ENCODE measurements at regions not wholly inside any gene's neighbourhood (a gene's known extent, or its start where the extent isn't known, plus 50 kb on each side); places are given as distances from the start of the nearest gene placed in this dataset.

DNA sequence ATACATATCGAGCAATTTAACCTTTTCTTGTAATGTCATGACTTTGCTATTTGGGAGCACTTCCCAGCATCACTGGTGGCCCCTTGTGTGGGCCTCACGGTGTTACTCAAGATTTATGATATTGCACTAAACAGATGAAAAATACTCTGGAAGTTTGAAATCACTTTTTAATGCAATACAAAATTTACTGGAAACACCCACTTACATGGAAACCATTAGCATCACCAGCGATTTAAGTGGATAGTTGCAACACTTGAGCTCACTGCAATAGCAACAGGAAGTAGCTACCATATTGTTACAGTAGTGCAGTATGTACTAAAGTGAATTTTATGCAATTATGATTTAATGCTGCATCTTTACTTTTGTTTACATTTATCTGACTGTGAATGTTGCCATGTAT, 184.4 kb downstream of the MDFIC start:
- DNase-seq (ENCODE audit: insufficient read length, low spot score) (no peak), FAIRE-seq (no peak)

DNA sequence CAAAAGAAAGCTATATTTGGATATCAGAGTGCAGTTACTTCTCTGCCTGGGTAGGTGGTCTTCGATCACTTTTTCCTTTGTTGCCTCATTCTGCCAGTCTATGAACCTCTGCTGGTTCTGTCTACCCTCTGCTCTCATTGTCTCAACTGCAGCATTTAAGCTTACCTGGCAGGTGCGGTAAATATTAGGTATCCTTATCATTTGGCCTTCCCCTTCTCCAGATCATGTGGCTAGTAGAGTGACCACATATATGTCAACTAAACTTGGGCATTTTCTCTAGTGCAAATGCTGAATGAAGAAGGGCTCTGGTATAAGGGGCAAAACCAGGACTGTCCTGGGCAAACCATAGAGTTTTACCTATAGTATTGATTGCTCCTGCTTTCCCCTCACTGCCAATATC, 180.8 kb downstream of the MDFIC start:
- FAIRE-seq (no peak), DNase-seq (ENCODE audit: insufficient read length, low spot score) (no peak)

DNA sequence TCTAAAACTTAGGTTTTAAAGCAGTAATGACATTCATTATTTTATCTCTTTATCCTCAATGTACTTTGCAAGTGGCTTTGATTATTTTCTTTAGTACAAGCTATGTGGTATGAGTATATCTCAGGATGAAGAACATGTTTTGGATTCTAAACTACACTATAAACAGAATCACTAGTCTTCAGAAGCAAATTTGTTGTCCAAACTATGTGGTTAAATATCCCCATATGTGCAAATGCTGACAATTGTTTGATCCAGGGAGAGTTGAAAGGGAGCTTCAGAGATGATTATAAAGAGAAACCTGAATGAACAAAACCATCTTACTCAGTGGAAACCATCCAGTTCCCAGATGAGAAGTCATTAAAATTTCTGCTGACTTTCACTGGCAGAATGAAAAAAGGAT, 179.3 kb downstream of the MDFIC start:
- FAIRE-seq, result no peak
- no peak for DNase-seq (ENCODE audit: insufficient read length, low spot score)

DNA sequence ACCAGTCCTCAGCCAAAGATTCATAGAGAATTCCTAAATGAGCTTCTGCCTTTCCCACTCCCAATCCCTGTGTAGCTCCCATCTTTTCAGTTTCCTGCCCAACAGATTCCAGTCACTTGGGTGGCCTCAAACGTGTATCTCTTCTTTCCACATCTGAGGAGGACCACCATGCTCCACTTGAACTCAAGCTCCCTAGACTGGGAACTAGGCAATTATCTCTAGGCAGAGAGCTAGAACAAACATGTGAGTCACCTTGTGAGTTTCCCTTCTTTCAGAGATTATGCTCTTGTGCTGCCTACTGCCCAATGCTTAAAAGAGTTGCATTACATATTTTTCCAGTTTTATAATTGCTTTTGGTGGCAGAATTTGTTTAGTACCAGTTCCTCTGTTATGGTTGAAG, 178.0 kb downstream of the MDFIC start:
- FAIRE-seq (no peak), DNase-seq (ENCODE audit: insufficient read length, low spot score) (no peak)

DNA sequence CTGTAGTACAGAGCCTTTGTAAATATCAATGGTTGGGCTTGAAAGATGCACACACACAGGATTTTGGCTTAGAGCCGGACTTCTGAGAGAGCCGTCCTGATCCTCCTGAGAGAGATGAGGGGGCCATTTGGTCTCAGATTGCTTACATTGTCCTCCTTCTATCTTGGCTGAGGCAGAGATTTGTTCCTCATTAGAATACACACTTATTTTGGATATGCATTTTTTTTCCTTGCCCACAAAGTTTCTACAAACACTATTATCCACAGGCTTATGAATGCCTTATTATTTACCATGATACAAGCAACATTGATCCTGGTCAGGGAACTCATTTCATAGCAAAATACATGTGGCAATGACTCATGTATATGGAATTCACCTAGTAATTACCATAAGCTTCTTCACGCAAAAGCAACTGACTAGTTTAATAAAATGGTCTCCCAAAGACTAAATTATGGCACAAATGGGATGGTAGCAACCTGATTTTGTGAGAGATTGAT, 175.3 kb downstream of the MDFIC start:
- FAIRE-seq, result no peak
- no peak for DNase-seq (ENCODE audit: insufficient read length, low spot score)

DNA sequence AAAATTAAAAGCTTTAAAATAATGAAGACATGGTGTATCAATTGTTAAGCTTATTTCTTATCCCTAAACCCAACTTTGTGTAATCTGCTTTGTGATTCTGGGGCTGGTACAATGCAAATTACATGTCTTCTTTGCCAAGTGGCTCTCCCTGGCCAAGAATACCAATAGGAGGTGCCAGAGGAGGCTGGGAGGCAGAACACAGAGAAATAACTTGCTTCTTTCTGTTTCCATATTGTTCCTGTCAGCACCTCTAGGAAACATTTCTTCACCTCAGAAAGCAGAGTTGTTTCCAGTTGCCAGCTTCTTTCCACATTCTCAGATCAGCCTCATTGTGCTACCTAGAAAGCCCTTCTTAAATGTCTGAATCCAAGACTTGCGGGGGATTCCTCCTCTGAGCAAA, 174.4 kb downstream of the MDFIC start:
- FAIRE-seq (no peak), DNase-seq (ENCODE audit: insufficient read length, low spot score) (no peak)

DNA sequence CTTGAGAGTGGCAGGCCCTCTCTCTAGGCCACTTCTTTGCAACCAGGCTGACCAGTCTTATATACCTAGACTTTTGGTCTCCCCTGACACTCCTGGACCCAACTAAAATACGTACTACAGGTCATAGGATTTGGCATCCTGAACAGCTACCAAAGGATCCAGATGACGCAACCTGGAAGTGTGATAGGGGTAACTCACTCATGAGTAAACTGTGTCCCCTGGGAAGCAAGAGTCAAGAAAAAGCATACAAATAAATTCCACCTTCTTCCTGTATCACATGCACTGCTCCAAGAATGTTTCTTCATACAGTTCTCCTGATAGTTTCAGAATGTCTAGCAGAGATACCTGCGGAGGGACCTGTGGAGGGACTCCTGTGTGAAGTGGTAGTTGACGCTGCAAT, 172.3 kb downstream of the MDFIC start:
- FAIRE-seq, result no peak
- no peak for DNase-seq (ENCODE audit: insufficient read length, low spot score)

DNA sequence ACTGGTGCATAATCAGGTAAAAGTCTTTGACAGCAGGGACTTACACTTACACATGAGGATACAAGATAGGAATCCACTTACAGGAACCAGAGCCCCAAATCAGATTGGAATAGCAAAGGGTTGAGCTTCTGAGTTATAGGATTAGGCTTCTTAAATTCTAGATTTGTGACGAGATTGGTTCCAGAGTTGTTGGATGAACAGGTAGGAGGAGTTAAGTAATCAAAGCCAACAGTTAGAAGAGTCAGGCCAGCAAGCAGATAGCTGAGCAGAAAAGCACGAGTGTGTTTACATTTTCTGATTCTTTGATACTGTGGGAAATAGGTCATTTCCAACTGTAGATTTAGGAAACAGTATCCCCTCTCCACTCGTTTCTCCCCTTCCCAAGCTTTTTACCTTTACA, 167.0 kb downstream of the MDFIC start:
- FAIRE-seq, result no peak
- DNase-seq (ENCODE audit: insufficient read length, low spot score), result no peak

DNA sequence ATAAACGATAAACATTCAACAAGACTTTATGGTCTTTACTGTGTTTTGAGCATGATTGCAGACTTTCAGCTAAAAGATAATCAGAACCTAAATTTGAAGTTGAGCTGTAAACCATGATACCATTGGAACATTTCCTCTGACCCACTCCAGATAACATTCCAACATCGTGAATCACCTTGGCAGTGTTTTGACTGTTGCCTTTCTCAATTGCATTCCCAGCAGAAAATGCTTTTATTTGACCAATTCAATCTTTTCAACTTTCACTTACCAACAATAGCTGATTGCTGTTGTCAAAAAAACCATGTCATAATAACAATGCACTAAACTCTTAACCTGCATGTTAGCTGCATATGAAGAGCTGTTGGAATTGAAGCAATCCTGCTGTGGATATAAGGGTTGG, 165.5 kb downstream of the MDFIC start:
- FAIRE-seq (no peak), DNase-seq (ENCODE audit: insufficient read length, low spot score) (no peak)

DNA sequence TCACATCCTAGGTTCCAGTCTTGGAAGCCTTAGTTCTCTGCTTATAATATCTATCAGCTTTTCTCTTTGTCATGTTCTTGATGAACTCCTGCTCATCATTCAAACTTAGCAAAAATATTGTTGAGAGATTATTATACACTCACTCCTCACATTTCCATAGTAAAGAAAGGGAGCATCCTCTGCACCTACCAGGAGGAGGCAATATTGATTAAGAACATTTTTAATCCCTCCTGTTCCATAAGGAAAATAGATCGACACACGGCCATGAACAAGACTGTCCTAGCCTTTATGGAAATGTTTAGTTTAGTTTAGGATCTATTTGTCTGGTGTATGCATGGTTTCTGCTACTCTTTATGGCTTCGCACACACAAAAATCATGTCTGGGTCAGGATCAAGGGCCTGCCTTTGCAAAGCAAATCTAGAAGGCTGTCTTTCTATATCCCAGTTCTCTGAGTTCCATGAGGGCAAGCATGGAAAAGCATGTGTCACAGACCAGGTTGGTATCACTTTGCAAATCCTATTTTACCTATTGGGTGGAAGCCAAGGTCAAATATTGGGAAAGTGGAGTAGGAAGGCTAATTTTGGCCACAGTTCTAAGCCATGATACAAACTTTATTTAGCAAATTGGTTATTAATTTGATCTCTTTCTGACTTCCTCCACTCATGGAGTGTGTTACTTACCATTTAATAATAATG, 164.4 kb downstream of the MDFIC start:
- no peak for DNase-seq (ENCODE audit: insufficient read length, low spot score)
- FAIRE-seq, result no peak

DNA sequence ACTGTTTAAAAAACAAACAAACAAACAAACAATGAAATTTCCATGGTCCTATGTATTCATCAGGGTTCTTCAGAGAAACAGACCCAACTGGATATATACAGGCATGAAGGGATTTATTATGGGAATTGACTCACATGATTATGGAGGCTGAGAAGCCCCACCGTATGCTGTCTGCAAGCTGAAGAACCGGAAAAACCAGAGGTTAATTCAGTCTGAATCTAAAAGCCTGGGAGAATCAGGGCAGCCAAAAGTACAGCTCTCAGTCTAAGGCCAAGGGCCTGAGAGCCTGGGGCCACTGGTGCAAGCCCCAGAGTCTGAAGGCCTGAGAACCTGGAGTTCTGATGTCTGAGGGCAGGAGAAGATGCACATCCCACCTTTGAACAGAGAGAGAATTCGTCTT, 163.5 kb downstream of the MDFIC start:
- FAIRE-seq, result no peak
- no peak for DNase-seq (ENCODE audit: insufficient read length, low spot score)

DNA sequence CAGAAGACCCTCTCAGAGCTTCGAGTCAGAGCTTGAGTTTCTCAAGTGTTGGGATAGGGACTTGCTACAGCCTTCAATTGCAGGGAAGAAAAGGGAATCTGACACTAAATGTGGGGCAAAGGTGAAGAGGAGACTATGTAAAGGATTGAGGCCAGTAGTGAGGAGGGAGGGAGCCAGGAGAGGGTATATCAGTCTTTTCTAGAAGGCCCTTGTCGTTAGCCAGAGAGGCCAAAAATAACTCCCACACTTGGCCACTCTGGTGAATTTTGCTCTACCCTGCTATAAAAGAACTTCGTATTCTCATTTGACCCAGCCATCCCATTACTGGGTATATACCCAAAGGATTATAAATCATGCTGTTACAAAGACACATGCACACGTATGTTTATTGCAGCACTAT, 162.0 kb downstream of the MDFIC start:
- FAIRE-seq (no peak), DNase-seq (ENCODE audit: insufficient read length, low spot score) (no peak)

DNA sequence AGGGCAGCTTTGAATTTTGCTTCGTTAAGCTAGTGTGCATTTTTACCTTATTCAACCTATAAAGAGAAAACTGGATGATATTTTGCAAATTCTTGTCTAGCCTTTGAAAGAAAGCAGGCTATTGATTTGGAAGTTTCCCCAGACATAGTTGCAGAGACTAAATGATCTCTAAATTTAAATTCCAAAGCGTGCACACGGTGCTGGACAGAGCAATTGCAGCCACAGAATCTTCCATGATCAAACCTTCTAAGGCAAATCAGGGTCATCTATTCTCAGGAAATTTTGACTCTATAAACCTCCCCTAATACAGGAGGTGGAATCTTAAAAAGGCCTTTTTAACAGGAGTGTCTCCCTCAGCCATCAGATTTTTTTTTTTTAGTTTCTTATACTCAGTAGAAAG, 159.9 kb downstream of the MDFIC start:
- no peak for DNase-seq (ENCODE audit: insufficient read length, low spot score)
- no peak for FAIRE-seq

DNA sequence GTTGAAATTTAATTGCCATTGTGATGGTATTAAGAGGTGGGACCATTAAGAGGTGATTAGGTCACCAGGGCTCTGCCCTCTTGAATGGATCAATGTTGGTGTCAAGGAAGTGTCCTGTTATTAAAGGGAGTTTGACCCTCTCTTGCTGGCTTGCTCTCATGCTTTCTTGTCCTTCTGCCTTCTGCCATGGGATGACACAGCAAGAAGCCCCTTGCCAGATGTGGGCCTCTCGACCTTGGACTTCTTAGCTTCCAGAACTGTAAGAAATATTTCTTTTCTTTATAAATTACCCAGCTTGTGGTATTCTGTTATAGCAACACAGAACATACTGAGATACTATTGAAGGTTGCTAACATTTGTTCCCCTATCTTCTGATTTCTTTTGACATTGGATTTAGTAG, 157.0 kb downstream of the MDFIC start:
- FAIRE-seq, result no peak
- no peak for DNase-seq (ENCODE audit: insufficient read length, low spot score)

DNA sequence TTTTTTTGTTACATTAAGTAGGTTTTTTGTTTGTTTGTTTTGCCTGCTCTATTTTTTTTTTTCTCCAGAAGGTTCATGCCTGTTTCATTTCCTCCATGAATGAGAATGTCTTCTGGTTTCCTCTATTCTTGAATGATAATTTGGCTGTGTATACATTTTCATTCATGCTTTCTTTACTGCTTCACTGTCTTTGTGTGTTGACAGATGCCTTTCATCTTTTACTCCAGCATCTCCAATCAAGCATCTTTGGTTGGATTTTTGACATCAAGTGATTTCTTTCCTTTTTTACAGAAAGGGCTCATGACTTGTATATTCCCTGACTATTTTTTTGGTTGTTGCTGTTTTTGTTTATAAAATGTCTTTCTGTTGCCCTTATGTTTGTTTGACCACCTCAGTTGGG, 156.5 kb downstream of the MDFIC start:
- no peak for FAIRE-seq
- no peak for DNase-seq (ENCODE audit: insufficient read length, low spot score)

DNA sequence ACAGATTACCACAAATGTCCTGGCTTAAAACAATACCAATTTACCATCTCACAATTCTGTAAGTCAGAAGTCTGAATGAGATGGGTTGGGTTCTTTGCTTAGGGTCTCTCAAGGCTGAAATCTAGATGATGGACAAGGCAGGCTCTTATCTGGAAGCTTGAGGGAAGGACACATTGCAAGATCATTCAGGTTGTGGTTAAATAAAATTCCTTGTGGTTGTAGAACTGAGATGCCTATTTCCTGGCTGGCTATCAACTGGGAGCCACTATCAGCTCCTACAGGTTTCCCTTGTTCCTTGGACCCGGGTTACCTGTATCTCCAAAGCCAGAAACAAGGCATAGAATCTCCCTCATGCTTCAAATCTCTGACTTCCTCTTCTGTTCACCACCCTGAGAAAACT, 148.4 kb downstream of the MDFIC start:
- no peak for FAIRE-seq
- DNase-seq (ENCODE audit: insufficient read length, low spot score), result no peak

All from GM19239 (cell line).